ENCODE measurements at regions not wholly inside any gene's neighbourhood (a gene's known extent, or its start where the extent isn't known, plus 50 kb on each side); places are given as distances from the start of the nearest gene placed in this dataset.

GRCh38 chr20:17870086-17870740 lies 98.4 kb downstream of the SNX5 start:
- H3K27ac ChIP-seq: no peak overlapping the region
- no peaks in the 10 kb centered on the region for H3K9me3 ChIP-seq
- no peaks in the 10 kb centered on the region for H3K27me3 ChIP-seq
- no peaks in the 10 kb centered on the region for H3K36me3 ChIP-seq
- ATAC-seq (no peak), FAIRE-seq (no peak), DNase-seq (no peak)
- intact Hi-C loops (cut with DNase I): no loop called here
- H3K4me3 ChIP-seq: no peak overlapping the region
- 76 to 77% methylated on average over 17 of the region's 17 CpGs for WGBS, 2 donors
- H3K4me1 ChIP-seq: peaks cover 16 to 22% (median 17%) of the 10 kb centered on the region in 3 donors
- no peak for TF ChIP-seq CTCF (IDR thresholded peaks at IDR 0.05)

DNA sequence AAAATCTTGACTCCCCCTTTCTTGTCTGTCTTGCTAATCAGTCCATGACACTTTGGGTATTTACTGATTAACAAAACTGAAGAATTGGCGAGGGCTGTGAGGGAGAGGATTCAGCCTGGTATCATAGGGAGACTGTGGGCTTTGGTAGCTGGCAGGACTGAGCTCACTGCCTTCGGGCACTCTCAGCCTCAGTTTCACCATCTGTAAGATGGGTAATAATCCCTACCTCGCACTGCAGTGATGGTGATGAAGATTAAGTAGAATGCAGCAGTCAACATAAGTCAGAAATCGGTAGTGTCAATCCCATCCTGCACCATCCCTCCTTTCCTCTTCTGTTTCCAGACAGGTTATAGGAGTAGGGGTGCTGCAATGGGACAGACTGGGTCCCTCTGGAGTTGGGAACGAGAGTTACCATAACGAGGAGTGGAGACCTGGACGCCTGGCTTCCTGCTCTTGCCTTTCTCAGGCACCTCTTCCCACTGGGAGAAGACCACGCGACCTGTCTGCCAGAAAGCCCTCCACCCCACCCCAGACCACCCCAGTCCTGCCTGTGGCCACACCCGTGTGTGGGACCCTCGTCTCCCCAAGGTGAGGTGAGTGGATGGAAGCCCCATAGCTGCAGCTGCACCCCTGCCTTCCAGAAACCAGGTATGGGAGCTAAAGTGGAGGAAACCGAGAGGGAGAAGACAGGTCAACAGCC lies 99.1 kb downstream of the SNX5 start:
- intact Hi-C loops (cut with DNase I): loop anchor here in 1 of 3 donors (10.0 kb wide), 1 partner anchor 65 kb away; no protein-coding TSS in a partner anchor
- FAIRE-seq (no peak), ATAC-seq (no peak), DNase-seq (no peak)
- H3K4me3 ChIP-seq: no peak overlapping the region
- peaks cover 8 to 15% (median 10%) of the 10 kb centered on the region in 3 donors for H3K4me1 ChIP-seq
- TF ChIP-seq CTCF (IDR thresholded peaks at IDR 0.05): no peak
- H3K27me3 ChIP-seq: no peaks in the 10 kb centered on the region
- no peaks in the 10 kb centered on the region for H3K9me3 ChIP-seq
- no peaks in the 10 kb centered on the region for H3K36me3 ChIP-seq
- WGBS, 2 donors: 80 to 82% methylated on average over 12 of the region's 12 CpGs
- H3K27ac ChIP-seq: no peak overlapping the region

DNA sequence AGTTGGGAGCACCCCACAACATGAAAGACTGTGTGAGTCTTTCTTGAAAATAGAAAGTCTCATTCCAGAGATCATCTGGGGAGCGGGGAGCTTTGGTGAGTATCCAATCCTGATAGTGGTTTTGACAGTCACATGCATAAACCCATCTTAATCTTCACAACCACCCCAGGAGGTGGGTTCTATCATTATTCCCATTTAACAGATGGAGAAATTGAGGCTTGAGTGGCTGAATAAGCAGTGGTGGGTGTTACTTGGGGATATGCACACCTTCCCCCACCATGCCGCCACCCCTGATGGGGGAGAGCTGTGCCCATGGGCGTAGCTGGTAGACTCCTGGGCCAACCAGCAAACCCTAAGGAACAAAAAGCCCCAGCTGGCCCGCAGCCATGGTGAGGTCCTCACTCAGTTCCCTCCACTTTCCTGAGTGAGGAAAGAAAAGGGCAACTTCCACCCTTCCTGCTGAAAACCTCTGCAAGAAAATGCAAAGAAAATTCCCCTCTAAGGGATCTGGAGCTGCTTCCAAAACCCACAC lies 99.8 kb downstream of the SNX5 start:
- Histone ChIP-seq H3K4me3 (no peak overlapping the region), H3K27me3 (no peaks in the 10 kb centered on the region), H3K4me1 (peaks cover 8 to 13% (median 9%) of the 10 kb centered on the region in 3 donors), H3K27ac (no peak overlapping the region), H3K9me3 (no peaks in the 10 kb centered on the region), H3K36me3 (no peaks in the 10 kb centered on the region)
- FAIRE-seq (no peak), ATAC-seq (no peak), DNase-seq (no peak)
- intact Hi-C loops (cut with DNase I): loop anchor here in 1 of 3 donors (10.0 kb wide), 1 partner anchor 64 kb away; no protein-coding TSS in a partner anchor
- no peak for TF ChIP-seq CTCF (IDR thresholded peaks at IDR 0.05)
- 53 to 90% methylated on average over 4 of the region's 4 CpGs for WGBS, 2 donors

- DNase-seq: no peak
- intact Hi-C loops (cut with DNase I): loop anchor here in 1 of 3 donors (10.0 kb wide), 1 partner anchor 63 kb away; no protein-coding TSS in a partner anchor
- 80 to 85% methylated on average over 4 of the region's 4 CpGs for WGBS, 2 donors
- no peak overlapping the region for H3K4me3 ChIP-seq
- H3K9me3 ChIP-seq: no peaks in the 10 kb centered on the region
- no peak for ATAC-seq
- H3K36me3 ChIP-seq: no peaks in the 10 kb centered on the region
- FAIRE-seq: no peak
- no peak for TF ChIP-seq CTCF (IDR thresholded peaks at IDR 0.05)
- H3K27ac ChIP-seq: no peak overlapping the region
- peaks cover 8 to 12% (median 8%) of the 10 kb centered on the region in 3 donors for H3K4me1 ChIP-seq
- no peaks in the 10 kb centered on the region for H3K27me3 ChIP-seq
These were observed 100.4 kb downstream of the SNX5 start for GRCh38 chr20:17868151-17868550.

All from pancreas (tissue), 10 donors.